HEK293 (cell line): ENCODE measurements at regions not wholly inside any gene's neighbourhood (a gene's known extent, or its start where the extent isn't known, plus 50 kb on each side); places are given as distances from the start of the nearest gene placed in this dataset.

ENCODE experiments used
- ATF2 ChIP-seq: fragments of 450-650 bp; formaldehyde crosslinking; IDR thresholded peaks from 2 replicates; pipeline ENCODE4 v1.5.1; 2016; ENCODE audit warnings: missing biosample characterization, missing genetic modification characterization, low read depth
- CTCF ChIP-seq: fragments of 450-650 bp; formaldehyde crosslinking; IDR thresholded peaks from 2 replicates; pipeline ENCODE4 v1.5.1; 2016; ENCODE audit warnings: missing biosample characterization, missing genetic modification characterization
- SETDB1 ChIP-seq: IDR thresholded peaks from one replicate; pipeline ENCODE4 v1.6.1; 2017; ENCODE audit warnings: mild to moderate bottlenecking, low read length, moderate library complexity, mixed read lengths; ENCODE audit not compliant: insufficient read length
- YY1 ChIP-seq: fragments of 450-650 bp; formaldehyde crosslinking; IDR thresholded peaks from 2 replicates; pipeline ENCODE4 v1.5.1; 2018; ENCODE audit warnings: missing biosample characterization, missing genetic modification characterization
- ZBTB49 ChIP-seq: fragments of 450-650 bp; formaldehyde crosslinking; IDR thresholded peaks from 2 replicates; pipeline ENCODE4 v1.5.1; 2016; ENCODE audit warnings: missing biosample characterization, missing genetic modification characterization, low read depth
- ZNF18 ChIP-seq: fragments of 450-650 bp; formaldehyde crosslinking; IDR thresholded peaks from 2 replicates; pipeline ENCODE4 v1.5.1; 2016; ENCODE audit warnings: missing biosample characterization, missing genetic modification characterization
- ZNF561 ChIP-seq: fragments of 450-650 bp; IDR thresholded peaks from 2 replicates; pipeline ENCODE4 v1.5.1; 2018; ENCODE audit warnings: missing biosample characterization, missing genetic modification characterization, borderline replicate concordance
- ZNF654 ChIP-seq: fragments of 450-650 bp; formaldehyde crosslinking; IDR thresholded peaks from 2 replicates; pipeline ENCODE4 v1.5.1; 2016; ENCODE audit warnings: low read depth, missing biosample characterization, missing genetic modification characterization
- ZNF747 ChIP-seq: fragments of 450-650 bp; formaldehyde crosslinking; IDR thresholded peaks from 2 replicates; pipeline ENCODE4 v1.5.1; 2016; ENCODE audit warnings: missing biosample characterization, missing genetic modification characterization

DNA sequence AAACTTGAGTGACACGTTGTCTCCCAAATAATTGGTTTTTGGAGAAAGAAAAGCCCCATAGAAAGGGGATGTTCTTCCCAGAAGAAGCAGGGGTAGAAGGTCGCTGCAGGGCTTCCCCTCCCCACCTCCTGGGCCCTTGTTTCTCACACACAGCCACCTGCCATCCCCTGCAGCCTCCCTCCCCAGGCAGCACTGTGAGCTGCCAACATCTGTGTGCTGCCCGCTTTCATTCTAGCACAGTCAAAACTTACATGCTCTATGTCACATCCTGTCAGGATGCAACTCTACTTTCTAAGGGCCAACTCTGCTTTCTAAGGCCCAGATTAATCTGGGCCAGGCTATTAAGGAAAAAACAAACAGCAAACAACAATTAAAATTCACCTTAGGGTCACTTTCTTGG, 309.4 kb upstream of the ZC3H12C start:
- no peak for TF ChIP-seq SETDB1
- TF ChIP-seq ZNF747 (tag by site-specific recombination) = no peak
- TF ChIP-seq ZNF18 (tag by site-specific recombination) = no peak
- no peak for TF ChIP-seq YY1 (tag by site-specific recombination)
- no peak for TF ChIP-seq ZNF654 (tag by site-specific recombination)
- TF ChIP-seq ZNF561 (tag by site-specific recombination) = no peak
- no peak for TF ChIP-seq CTCF
- no peak for TF ChIP-seq ZBTB49 (tag by site-specific recombination)
- TF ChIP-seq ATF2 (tag by site-specific recombination) = no peak
